Lung (tissue), 11 donors: ENCODE measurements at regions not wholly inside any gene's neighbourhood (a gene's known extent, or its start where the extent isn't known, plus 50 kb on each side); places are given as distances from the start of the nearest gene placed in this dataset.
A peak's percentile ranks its signal among the peaks of the same experiment; 100 is the strongest.

Experiments used
- ATAC-seq: fragments of 200-7000 bp; cut with Tn5 transposase; one replicate; pipeline ENCODE4 v1.9.1; 2020; ENCODE audit warnings: moderate number of reproducible peaks; ENCODE audit not compliant: insufficient read depth, low FRiP score
- DNase-seq, 3 donors: peaks; one replicate each; pipeline ENCODE4 v3.0.0-alpha.2; 2013 to 2017
- H3K27ac ChIP-seq, 2 donors: one replicate each; pipeline ENCODE4 v1.5.1; 2013; ENCODE audit warnings: mild to moderate bottlenecking in 2 of 2, moderate library complexity in 2 of 2, control low read depth in 1 of 2, inconsistent platforms in 1 of 2, low read depth in 1 of 2, low read length in 1 of 2
- H3K27me3 ChIP-seq, 3 donors: one replicate each; pipeline ENCODE4 v1.5.1; 2013; ENCODE audit warnings: low read length in 2 of 3; ENCODE audit not compliant: control insufficient read depth in 3 of 3, insufficient read depth in 3 of 3
- H3K36me3 ChIP-seq, 4 donors: one replicate each; pipeline ENCODE4 v1.5.1; 2013; ENCODE audit warnings: low read length in 4 of 4, mild to moderate bottlenecking in 1 of 4, moderate library complexity in 1 of 4; ENCODE audit not compliant: control insufficient read depth in 4 of 4, insufficient read depth in 4 of 4
- H3K4me1 ChIP-seq, 5 donors: one replicate each; pipeline ENCODE4 v1.5.1; 2013; ENCODE audit warnings: low read length in 5 of 5, mild to moderate bottlenecking in 2 of 5, moderate library complexity in 1 of 5; ENCODE audit not compliant: control insufficient read depth in 5 of 5, insufficient read depth in 5 of 5
- H3K4me3 ChIP-seq: one replicate; pipeline ENCODE4 v1.5.1; 2013; ENCODE audit warnings: mild to moderate bottlenecking, control low read depth, moderate library complexity
- H3K9ac ChIP-seq, 2 donors: one replicate each; pipeline ENCODE4 v1.5.1; 2013; ENCODE audit warnings: low read length in 2 of 2, control low read depth in 1 of 2; ENCODE audit not compliant: insufficient read depth in 1 of 2
- H3K9me3 ChIP-seq, 4 donors: one replicate each; pipeline ENCODE4 v1.5.1; 2013; ENCODE audit warnings: low read length in 3 of 4, mild to moderate bottlenecking in 1 of 4, moderate library complexity in 1 of 4; ENCODE audit not compliant: control insufficient read depth in 4 of 4, insufficient read depth in 3 of 4
- WGBS, 2 donors: extraction: QIAGEN DNeasy Blood & Tissue Kit; methylation state at CpG; one replicate each; pipeline ENCODE4 v1.1.7; 2013; 5-methylcytosine and 5-hydroxymethylcytosine counted together
- TF ChIP-seq, protein P1 (sequence below): IDR thresholded peaks from 2 replicates; pipeline ENCODE4 v1.5.1; 2012; ENCODE audit warnings: mild to moderate bottlenecking; ENCODE audit errors: control extremely low read depth, extremely low read depth
- donor health status: control.
- donor health status: control.
- donor health status: Bipolar disorder and iron deficiency.
- donor health status: healthy.
- donor health status: DM: yes; HTN: yes; CAD: no.

- H3K27ac ChIP-seq: no peak overlapping the region
- no peaks in the 10 kb centered on the region for H3K9me3 ChIP-seq
- H3K4me3 ChIP-seq: no peak overlapping the region
- no peak for ATAC-seq
- no peak for DNase-seq
- H3K27me3 ChIP-seq: peaks cover 0 to 5% (median 0%) of the 10 kb centered on the region in 3 donors
- peaks cover 0 to 38% (median 8%) of the 10 kb centered on the region in 5 donors for H3K4me1 ChIP-seq
- H3K9ac ChIP-seq: peak overlapping the region in 1 of 2 donors; percentile 11
- TF ChIP-seq, protein P1, sequence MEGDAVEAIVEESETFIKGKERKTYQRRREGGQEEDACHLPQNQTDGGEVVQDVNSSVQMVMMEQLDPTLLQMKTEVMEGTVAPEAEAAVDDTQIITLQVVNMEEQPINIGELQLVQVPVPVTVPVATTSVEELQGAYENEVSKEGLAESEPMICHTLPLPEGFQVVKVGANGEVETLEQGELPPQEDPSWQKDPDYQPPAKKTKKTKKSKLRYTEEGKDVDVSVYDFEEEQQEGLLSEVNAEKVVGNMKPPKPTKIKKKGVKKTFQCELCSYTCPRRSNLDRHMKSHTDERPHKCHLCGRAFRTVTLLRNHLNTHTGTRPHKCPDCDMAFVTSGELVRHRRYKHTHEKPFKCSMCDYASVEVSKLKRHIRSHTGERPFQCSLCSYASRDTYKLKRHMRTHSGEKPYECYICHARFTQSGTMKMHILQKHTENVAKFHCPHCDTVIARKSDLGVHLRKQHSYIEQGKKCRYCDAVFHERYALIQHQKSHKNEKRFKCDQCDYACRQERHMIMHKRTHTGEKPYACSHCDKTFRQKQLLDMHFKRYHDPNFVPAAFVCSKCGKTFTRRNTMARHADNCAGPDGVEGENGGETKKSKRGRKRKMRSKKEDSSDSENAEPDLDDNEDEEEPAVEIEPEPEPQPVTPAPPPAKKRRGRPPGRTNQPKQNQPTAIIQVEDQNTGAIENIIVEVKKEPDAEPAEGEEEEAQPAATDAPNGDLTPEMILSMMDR: no peak
- 83 to 86% methylated on average over 10 of the region's 10 CpGs for WGBS, 2 donors
- H3K36me3 ChIP-seq: no peaks in the 10 kb centered on the region
Measured at GRCh38 chr2:120793682-120794403, 58.2 kb downstream of the GLI2 start.

- Histone ChIP-seq H3K27me3 (peaks cover 0 to 5% (median 0%) of the 10 kb centered on the region in 3 donors), H3K4me1 (peaks cover 0 to 38% (median 8%) of the 10 kb centered on the region in 5 donors), H3K36me3 (peaks cover 0 to 6% (median 0%) of the 10 kb centered on the region in 4 donors), H3K4me3 (no peak overlapping the region), H3K9ac (no peak overlapping the region), H3K27ac (no peak overlapping the region), H3K9me3 (no peaks in the 10 kb centered on the region)
- DNase-seq (peak in 1 of 3 donors; percentile 53), ATAC-seq (no peak)
- TF ChIP-seq, protein P1: no peak
- WGBS, 2 donors: 78 to 83% methylated on average over 3 of the region's 3 CpGs
Measured at GRCh38 chr2:120794716-120795115, 59.0 kb downstream of the GLI2 start.

- no peak overlapping the region for H3K9ac ChIP-seq
- peaks cover 0 to 8% (median 0%) of the 10 kb centered on the region in 4 donors for H3K36me3 ChIP-seq
- ATAC-seq (no peak), DNase-seq (no peak)
- TF ChIP-seq, protein P1: no peak
- no peaks in the 10 kb centered on the region for H3K9me3 ChIP-seq
- H3K4me1 ChIP-seq: peaks cover 0 to 34% (median 8%) of the 10 kb centered on the region in 5 donors
- WGBS, 2 donors: 90 to 92% methylated on average over 7 of the region's 7 CpGs
- H3K27me3 ChIP-seq: peaks cover 0 to 5% (median 0%) of the 10 kb centered on the region in 3 donors
- no peak overlapping the region for H3K4me3 ChIP-seq
- H3K27ac ChIP-seq: no peak overlapping the region
Measured at GRCh38 chr2:120796094-120796493, 60.4 kb downstream of the GLI2 start.
